Panc1 (cell line): ENCODE measurements at regions not wholly inside any gene's neighbourhood (a gene's known extent, or its start where the extent isn't known, plus 50 kb on each side); places are given as distances from the start of the nearest gene placed in this dataset.

ENCODE experiments used
- ATAC-seq: fragments of 200-7000 bp; cut with Tn5 transposase; 2 replicates; pipeline ENCODE4 v1.9.1; 2020; ENCODE audit warnings: mild to moderate bottlenecking, moderate library complexity
- BruUV-seq: library from RNA; stranded (reverse); fragments of 400-500 nt; replicated peaks from 2 replicates; lab custom pipeline; 2021; lab: Mats Ljungman, UMichigan
- CTCF ChIA-PET: fragments of 300-600 bp; sonication (Branson Sonifier 250); formaldehyde crosslinking; loops from one replicate; lab custom pipeline; 2022; ENCODE audit warnings: antibody characterized with exemption; lab: Charles Lee
- POLR2A ChIA-PET: fragments of 300-600 bp; sonication (Branson Sonifier 250); formaldehyde crosslinking; loops from one replicate; lab custom pipeline; 2022; ENCODE audit warnings: antibody characterized with exemption; lab: Charles Lee
- DNase-seq: peaks from one replicate; pipeline ENCODE4 v3.0.0-alpha.2; 2010; ENCODE audit warnings: low read depth, low spot score
- H3K27ac ChIP-seq: 2 replicates; pipeline ENCODE4 v1.5.1; 2011; ENCODE audit warnings: mild to moderate bottlenecking, low read length, inconsistent platforms
- H3K27me3 ChIP-seq: fragments of 200-500 bp; sonication (Bioruptor generic); 2 replicates; pipeline ENCODE4 v1.6.0; 2014; ENCODE audit warnings: low read length, inconsistent platforms; ENCODE audit not compliant: control insufficient read depth, insufficient read depth
- H3K36me3 ChIP-seq: fragments of 200-500 bp; sonication (Bioruptor generic); 2 replicates; pipeline ENCODE4 v1.5.1; 2014; ENCODE audit warnings: inconsistent platforms, mild to moderate bottlenecking, low read length, moderate library complexity; ENCODE audit not compliant: control insufficient read depth, insufficient read depth
- H3K4me1 ChIP-seq: 2 replicates; pipeline ENCODE4 v1.5.1; 2011; ENCODE audit warnings: inconsistent platforms, mild to moderate bottlenecking, low read length, moderate library complexity; ENCODE audit not compliant: control insufficient read depth, insufficient read depth
- H3K4me3 ChIP-seq, 2 experiments: 2 replicates each; pipeline ENCODE4 v1.5.1; 2011 to 2012; ENCODE audit warnings: low read depth in 2 of 2, low read length in 2 of 2, mild to moderate bottlenecking in 2 of 2, inconsistent platforms in 1 of 2, moderate library complexity in 1 of 2
- H3K9me3 ChIP-seq: fragments of 200-500 bp; sonication (Bioruptor generic); 2 replicates; pipeline ENCODE4 v1.5.1; 2014; ENCODE audit warnings: low read depth, mild to moderate bottlenecking, inconsistent platforms, low read length, moderate library complexity; ENCODE audit not compliant: control insufficient read depth, insufficient read depth
- POLR2AphosphoS5 ChIP-seq: IDR thresholded peaks from 2 replicates; pipeline ENCODE4 v1.6.1; 2012; ENCODE audit warnings: mild to moderate bottlenecking, low read depth, low read length, moderate library complexity
- SIN3A ChIP-seq: IDR thresholded peaks from 2 replicates; pipeline ENCODE4 v1.6.1; 2012; ENCODE audit warnings: low read depth, mild to moderate bottlenecking, low read length, moderate library complexity, borderline replicate concordance; ENCODE audit not compliant: insufficient read depth
- TCF7L2 ChIP-seq: IDR thresholded peaks from 2 replicates; pipeline ENCODE4 v1.6.1; 2011; ENCODE audit warnings: mild to moderate bottlenecking, low read depth, low read length, inconsistent platforms
- in situ Hi-C: cut with HindIII; loops from 2 replicates; pipeline ENCODE4 v1.10.0; 2016; ENCODE audit warnings: low sequenced_read_pairs, low pct_unique_long_range_greater_than_20kb
- intact Hi-C: fragments of 100-400 bp; cut with micrococcal nuclease; formaldehyde crosslinking; loops from one replicate; pipeline ENCODE4 v1.10.0; 2022; ENCODE audit not compliant: unreplicated experiment
- TF ChIP-seq, protein P1 (sequence below): fragments of 450-650 bp; IDR thresholded peaks from 2 replicates; pipeline ENCODE4 v1.5.1; 2017; ENCODE audit warnings: mild to moderate bottlenecking
- TF ChIP-seq, protein P2 (sequence below), 2 experiments: IDR thresholded peaks; 2 replicates each; pipeline ENCODE4 v1.6.1; 2011 to 2012; ENCODE audit warnings: low read depth in 2 of 2, control low read depth in 1 of 2, low read length in 1 of 2, mild to moderate bottlenecking in 1 of 2, moderate library complexity in 1 of 2; ENCODE audit not compliant: insufficient read depth in 1 of 2

DNA sequence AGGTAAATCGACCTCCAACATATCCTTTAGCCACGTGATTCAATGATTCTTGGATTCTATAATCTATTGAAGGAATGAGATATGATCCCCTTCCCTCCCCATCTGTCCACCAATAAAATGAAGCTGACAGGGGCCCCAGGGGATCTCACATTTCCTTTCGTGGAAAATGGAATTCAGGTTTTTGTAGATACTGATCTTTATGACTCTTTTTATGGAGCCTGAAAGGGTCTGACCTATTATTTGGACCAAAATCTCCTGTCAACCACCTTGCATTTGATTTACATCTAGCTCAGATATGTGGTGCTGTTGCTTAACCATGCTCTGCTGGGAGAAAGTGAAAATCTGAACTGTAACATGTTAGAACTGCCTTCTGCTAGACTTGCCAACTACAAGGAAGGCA is 234.0 kb upstream of the CXCL12 start:
- Histone ChIP-seq H3K27ac (no peak overlapping the region), H3K9me3 (no peaks in the 10 kb centered on the region), H3K36me3 (no peaks in the 10 kb centered on the region), H3K4me3 (no peak overlapping the region), H3K4me1 (no peaks in the 10 kb centered on the region), H3K27me3 (no peaks in the 10 kb centered on the region)
- in situ Hi-C loops (no loop called here), intact Hi-C loops (no loop called here)
- TF ChIP-seq POLR2AphosphoS5: no peak
- TF ChIP-seq, protein P1, sequence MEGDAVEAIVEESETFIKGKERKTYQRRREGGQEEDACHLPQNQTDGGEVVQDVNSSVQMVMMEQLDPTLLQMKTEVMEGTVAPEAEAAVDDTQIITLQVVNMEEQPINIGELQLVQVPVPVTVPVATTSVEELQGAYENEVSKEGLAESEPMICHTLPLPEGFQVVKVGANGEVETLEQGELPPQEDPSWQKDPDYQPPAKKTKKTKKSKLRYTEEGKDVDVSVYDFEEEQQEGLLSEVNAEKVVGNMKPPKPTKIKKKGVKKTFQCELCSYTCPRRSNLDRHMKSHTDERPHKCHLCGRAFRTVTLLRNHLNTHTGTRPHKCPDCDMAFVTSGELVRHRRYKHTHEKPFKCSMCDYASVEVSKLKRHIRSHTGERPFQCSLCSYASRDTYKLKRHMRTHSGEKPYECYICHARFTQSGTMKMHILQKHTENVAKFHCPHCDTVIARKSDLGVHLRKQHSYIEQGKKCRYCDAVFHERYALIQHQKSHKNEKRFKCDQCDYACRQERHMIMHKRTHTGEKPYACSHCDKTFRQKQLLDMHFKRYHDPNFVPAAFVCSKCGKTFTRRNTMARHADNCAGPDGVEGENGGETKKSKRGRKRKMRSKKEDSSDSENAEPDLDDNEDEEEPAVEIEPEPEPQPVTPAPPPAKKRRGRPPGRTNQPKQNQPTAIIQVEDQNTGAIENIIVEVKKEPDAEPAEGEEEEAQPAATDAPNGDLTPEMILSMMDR: no peak
- no peak for TF ChIP-seq TCF7L2
- TF ChIP-seq, protein P2, sequence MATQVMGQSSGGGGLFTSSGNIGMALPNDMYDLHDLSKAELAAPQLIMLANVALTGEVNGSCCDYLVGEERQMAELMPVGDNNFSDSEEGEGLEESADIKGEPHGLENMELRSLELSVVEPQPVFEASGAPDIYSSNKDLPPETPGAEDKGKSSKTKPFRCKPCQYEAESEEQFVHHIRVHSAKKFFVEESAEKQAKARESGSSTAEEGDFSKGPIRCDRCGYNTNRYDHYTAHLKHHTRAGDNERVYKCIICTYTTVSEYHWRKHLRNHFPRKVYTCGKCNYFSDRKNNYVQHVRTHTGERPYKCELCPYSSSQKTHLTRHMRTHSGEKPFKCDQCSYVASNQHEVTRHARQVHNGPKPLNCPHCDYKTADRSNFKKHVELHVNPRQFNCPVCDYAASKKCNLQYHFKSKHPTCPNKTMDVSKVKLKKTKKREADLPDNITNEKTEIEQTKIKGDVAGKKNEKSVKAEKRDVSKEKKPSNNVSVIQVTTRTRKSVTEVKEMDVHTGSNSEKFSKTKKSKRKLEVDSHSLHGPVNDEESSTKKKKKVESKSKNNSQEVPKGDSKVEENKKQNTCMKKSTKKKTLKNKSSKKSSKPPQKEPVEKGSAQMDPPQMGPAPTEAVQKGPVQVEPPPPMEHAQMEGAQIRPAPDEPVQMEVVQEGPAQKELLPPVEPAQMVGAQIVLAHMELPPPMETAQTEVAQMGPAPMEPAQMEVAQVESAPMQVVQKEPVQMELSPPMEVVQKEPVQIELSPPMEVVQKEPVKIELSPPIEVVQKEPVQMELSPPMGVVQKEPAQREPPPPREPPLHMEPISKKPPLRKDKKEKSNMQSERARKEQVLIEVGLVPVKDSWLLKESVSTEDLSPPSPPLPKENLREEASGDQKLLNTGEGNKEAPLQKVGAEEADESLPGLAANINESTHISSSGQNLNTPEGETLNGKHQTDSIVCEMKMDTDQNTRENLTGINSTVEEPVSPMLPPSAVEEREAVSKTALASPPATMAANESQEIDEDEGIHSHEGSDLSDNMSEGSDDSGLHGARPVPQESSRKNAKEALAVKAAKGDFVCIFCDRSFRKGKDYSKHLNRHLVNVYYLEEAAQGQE (IDR thresholded peaks at IDR 0.05; ENCODE audit: insufficient read depth in 1 of 2, low read depth in 2 of 2, low read length in 1 of 2): no peak
- TF ChIP-seq SIN3A: no peak
- POLR2A ChIA-PET: no interaction called here
- DNase-seq (no peak), ATAC-seq (no peak)
- CTCF ChIA-PET: no interaction called here
- no TSS peak for BruUV-seq

DNA sequence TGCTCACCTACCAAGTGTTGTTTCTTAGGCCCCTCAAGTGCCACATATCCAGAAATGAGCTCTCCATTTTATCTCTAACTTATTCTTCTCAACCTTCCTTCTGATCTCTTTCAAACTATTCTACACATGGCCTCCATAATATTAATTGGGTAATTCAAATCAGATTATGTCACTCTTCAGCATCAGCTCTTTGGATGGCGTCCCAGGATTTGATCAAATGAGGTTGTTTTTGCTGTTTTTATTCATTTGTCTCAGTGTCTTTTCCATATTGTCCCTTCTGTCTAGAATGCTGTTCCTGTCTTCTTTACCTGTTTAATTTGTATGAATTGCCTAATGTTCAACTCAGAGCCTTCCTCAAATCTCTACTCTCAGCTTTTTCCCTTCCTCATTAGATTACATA is 234.6 kb upstream of the CXCL12 start:
- CTCF ChIA-PET: no interaction called here
- ATAC-seq: no peak
- TF ChIP-seq POLR2AphosphoS5 (no peak), TCF7L2 (no peak), SIN3A (no peak)
- TF ChIP-seq, protein P1: no peak
- TF ChIP-seq, protein P2 (IDR thresholded peaks at IDR 0.05; ENCODE audit: insufficient read depth in 1 of 2, low read depth in 2 of 2, low read length in 1 of 2): no peak
- no peaks in the 10 kb centered on the region for H3K9me3 ChIP-seq
- no TSS peak for BruUV-seq
- no peaks in the 10 kb centered on the region for H3K27me3 ChIP-seq
- no peaks in the 10 kb centered on the region for H3K4me1 ChIP-seq
- H3K36me3 ChIP-seq: no peaks in the 10 kb centered on the region
- no peak overlapping the region for H3K27ac ChIP-seq
- POLR2A ChIA-PET: no interaction called here
- H3K4me3 ChIP-seq: no peak overlapping the region
- intact Hi-C loops (no loop called here), in situ Hi-C loops (no loop called here)
- no peak for DNase-seq
